OCI-LY7 (cell line): ENCODE measurements at regions not wholly inside any gene's neighbourhood (a gene's known extent, or its start where the extent isn't known, plus 50 kb on each side); places are given as distances from the start of the nearest gene placed in this dataset.

Source experiments
- BruUV-seq: library from RNA; stranded (reverse); fragments of 400-500 nt; replicated peaks from 2 replicates; lab custom pipeline; 2021; lab: Mats Ljungman, UMichigan
- CTCF ChIA-PET: fragments of 300-600 bp; sonication (Branson Sonifier 250); formaldehyde crosslinking; loops from one replicate; lab custom pipeline; 2022; ENCODE audit warnings: antibody characterized with exemption; ENCODE audit not compliant: unreplicated experiment; lab: Charles Lee
- POLR2A ChIA-PET: fragments of 300-600 bp; sonication (Branson Sonifier 250); formaldehyde crosslinking; loops from one replicate; lab custom pipeline; 2022; ENCODE audit warnings: antibody characterized with exemption; lab: Charles Lee
- DNase-seq: peaks from one replicate; pipeline ENCODE4 v3.0.0-alpha.2; 2015; ENCODE audit warnings: low spot score
- H2AFZ ChIP-seq: fragments of 200-600 bp; sonication (generic), shearing (Covaris generic); 2 replicates; pipeline ENCODE4 v1.6.1; 2014; ENCODE audit warnings: mild to moderate bottlenecking, antibody characterized with exemption, low read length, moderate library complexity
- H3K27ac ChIP-seq: fragments of 200-600 bp; sonication (generic); 2 replicates; pipeline ENCODE4 v1.5.1; 2014; ENCODE audit warnings: mixed run types, low read depth, mild to moderate bottlenecking, moderate library complexity, low read length, inconsistent platforms; ENCODE audit not compliant: poor library complexity, severe bottlenecking
- H3K36me3 ChIP-seq: fragments of 200-600 bp; sonication (generic); 2 replicates; pipeline ENCODE4 v1.6.1; 2014; ENCODE audit warnings: mild to moderate bottlenecking, antibody characterized with exemption, low read length, moderate library complexity, mixed read lengths; ENCODE audit not compliant: insufficient read depth
- H3K4me1 ChIP-seq: fragments of 200-600 bp; sonication (generic); 2 replicates; pipeline ENCODE4 v1.5.1; 2014; ENCODE audit warnings: mild to moderate bottlenecking, low read length; ENCODE audit not compliant: insufficient read depth, poor library complexity, severe bottlenecking
- H3K4me2 ChIP-seq: fragments of 200-600 bp; sonication (generic); 2 replicates; pipeline ENCODE4 v1.6.1; 2014; ENCODE audit warnings: mild to moderate bottlenecking, low read length
- H3K4me3 ChIP-seq: fragments of 200-600 bp; sonication (generic); 2 replicates; pipeline ENCODE4 v1.5.1; 2014; ENCODE audit warnings: mild to moderate bottlenecking, low read depth, low read length; ENCODE audit not compliant: poor library complexity, severe bottlenecking
- H3K79me2 ChIP-seq: fragments of 200-600 bp; sonication (generic); 2 replicates; pipeline ENCODE4 v1.6.1; 2016; ENCODE audit warnings: low read depth, mild to moderate bottlenecking, low read length, moderate library complexity, mixed read lengths; ENCODE audit not compliant: insufficient read depth
- H3K9me2 ChIP-seq: fragments of 200-600 bp; sonication (generic); 2 replicates; pipeline ENCODE4 v1.6.1; 2016; ENCODE audit warnings: mild to moderate bottlenecking, low read length, mixed read lengths; ENCODE audit not compliant: insufficient read depth
- H3K9me3 ChIP-seq: fragments of 200-600 bp; sonication (generic); 2 replicates; pipeline ENCODE4 v1.6.1; 2014; ENCODE audit warnings: mild to moderate bottlenecking, mixed run types, low read length, mixed read lengths
- H4K20me1 ChIP-seq: fragments of 200-600 bp; sonication (generic); 2 replicates; pipeline ENCODE4 v1.6.1; 2014; ENCODE audit warnings: mild to moderate bottlenecking, antibody characterized with exemption, low read length, moderate library complexity, mixed read lengths; ENCODE audit not compliant: insufficient read depth
- CTCF ChIP-seq: fragments of 200-600 bp; sonication (generic); conservative IDR thresholded peaks from 2 replicates; pipeline ENCODE4 v1.5.1; 2014; ENCODE audit warnings: mild to moderate bottlenecking, antibody characterized with exemption, low read length, moderate library complexity, mixed read lengths
- EZH2phosphoT487 ChIP-seq: fragments of 200-600 bp; sonication (generic); IDR thresholded peaks from 2 replicates; pipeline ENCODE4 v1.6.1; 2018; ENCODE audit warnings: low read depth, borderline replicate concordance, mild to moderate bottlenecking, mixed run types, antibody characterized with exemption, low read length, moderate library complexity, mixed read lengths
- intact Hi-C: fragments of 100-400 bp; cut with micrococcal nuclease; formaldehyde crosslinking; loops from one replicate; pipeline ENCODE4 v1.10.0; 2022; ENCODE audit not compliant: unreplicated experiment

- Histone ChIP-seq H2AFZ (no peak overlapping the region), H3K79me2 (no peaks in the 10 kb centered on the region), H3K36me3 (no peaks in the 10 kb centered on the region), H3K4me3 (no peak overlapping the region), H3K4me2 (no peak overlapping the region), H3K9me3 (no peaks in the 10 kb centered on the region), H3K9me2 (no peaks in the 10 kb centered on the region), H3K4me1 (no peaks in the 10 kb centered on the region), H3K27ac (no peak overlapping the region), H4K20me1 (no peaks in the 10 kb centered on the region)
- intact Hi-C loops = no loop called here
- ChIA-PET POLR2A (no interaction called here), CTCF (no interaction called here)
- BruUV-seq = no TSS peak
- no peak for TF ChIP-seq EZH2phosphoT487
- TF ChIP-seq CTCF = no peak
- no peak for DNase-seq
These were observed 110.1 kb downstream of the POLR2M start for GRCh38 chr15:57816599-57816998.

GRCh38 chr15:57819646-57820045, 113.1 kb downstream of the POLR2M start:
- H3K36me3 ChIP-seq = no peaks in the 10 kb centered on the region
- ChIA-PET CTCF (no interaction called here), POLR2A (no interaction called here)
- H3K9me2 ChIP-seq = no peaks in the 10 kb centered on the region
- no peak for TF ChIP-seq EZH2phosphoT487
- no peak for TF ChIP-seq CTCF
- H3K4me3 ChIP-seq = no peak overlapping the region
- no TSS peak for BruUV-seq
- intact Hi-C loops = no loop called here
- no peaks in the 10 kb centered on the region for H3K4me1 ChIP-seq
- H2AFZ ChIP-seq = no peak overlapping the region
- no peaks in the 10 kb centered on the region for H3K79me2 ChIP-seq
- H4K20me1 ChIP-seq = no peaks in the 10 kb centered on the region
- no peak overlapping the region for H3K4me2 ChIP-seq
- no peak overlapping the region for H3K27ac ChIP-seq
- H3K9me3 ChIP-seq = no peaks in the 10 kb centered on the region
- DNase-seq = no peak

GRCh38 chr15:57820119-57820518, 113.6 kb downstream of the POLR2M start:
- Histone ChIP-seq H2AFZ (no peak overlapping the region), H3K4me1 (no peaks in the 10 kb centered on the region), H3K9me2 (no peaks in the 10 kb centered on the region), H3K9me3 (no peaks in the 10 kb centered on the region), H3K36me3 (no peaks in the 10 kb centered on the region), H3K79me2 (no peaks in the 10 kb centered on the region), H3K4me3 (no peak overlapping the region), H3K4me2 (no peak overlapping the region), H3K27ac (no peak overlapping the region), H4K20me1 (no peaks in the 10 kb centered on the region)
- intact Hi-C loops = no loop called here
- DNase-seq = no peak
- TF ChIP-seq CTCF (no peak), EZH2phosphoT487 (no peak)
- no TSS peak for BruUV-seq
- POLR2A ChIA-PET = no interaction called here
- CTCF ChIA-PET = no interaction called here
